PC-9 (cell line): ENCODE measurements at regions not wholly inside any gene's neighbourhood (a gene's known extent, or its start where the extent isn't known, plus 50 kb on each side); places are given as distances from the start of the nearest gene placed in this dataset.
"Not testable (repeated sequence)": the region's sequence is repeated elsewhere in the genome, so short reads cannot be mapped to it uniquely, and the experiment has no call there.

Experiments
- BruUV-seq: library from RNA; stranded (reverse); fragments of 400-500 nt; replicated peaks from 2 replicates; lab custom pipeline; 2021; lab: Mats Ljungman, UMichigan
- CTCF ChIA-PET: fragments of 300-600 bp; sonication (Branson Sonifier 250); formaldehyde crosslinking; loops from one replicate; lab custom pipeline; 2022; ENCODE audit warnings: antibody characterized with exemption; lab: Charles Lee
- POLR2A ChIA-PET: fragments of 300-600 bp; sonication (Branson Sonifier 250); formaldehyde crosslinking; loops from one replicate; lab custom pipeline; 2022; ENCODE audit warnings: antibody characterized with exemption; ENCODE audit not compliant: unreplicated experiment; lab: Charles Lee
- DNase-seq, 2 experiments: peaks; one replicate each; pipeline versions ENCODE4 v3.0.0 to v3.0.0-alpha.2; 2015 to 2022; ENCODE audit warnings: mixed read lengths in 1 of 2
- H2AFZ ChIP-seq: fragments of 200-600 bp; sonication (generic); 2 replicates; pipeline ENCODE4 v1.8.1; 2017; ENCODE audit warnings: antibody characterized with exemption
- H3F3A ChIP-seq: fragments of 200-600 bp; sonication (generic); 2 replicates; pipeline ENCODE4 v1.8.1; 2017; ENCODE audit warnings: antibody characterized with exemption, mild to moderate bottlenecking, low read depth; ENCODE audit not compliant: insufficient read depth
- H3K27ac ChIP-seq: fragments of 200-600 bp; sonication (generic); 2 replicates; pipeline ENCODE4 v1.6.1; 2016; ENCODE audit warnings: mixed run types
- H3K27me3 ChIP-seq: fragments of 200-600 bp; sonication (generic); 2 replicates; pipeline ENCODE4 v1.6.1; 2016; ENCODE audit warnings: low read depth, mixed run types; ENCODE audit not compliant: insufficient read depth
- H3K36me3 ChIP-seq: fragments of 200-600 bp; sonication (generic); 2 replicates; pipeline ENCODE4 v1.6.1; 2016; ENCODE audit warnings: low read depth, mixed run types
- H3K4me1 ChIP-seq: fragments of 200-600 bp; sonication (generic); replicated peaks from 2 replicates; pipeline ENCODE4 v1.6.1; 2016; ENCODE audit warnings: mixed run types; ENCODE audit not compliant: insufficient read depth
- H3K4me2 ChIP-seq: fragments of 200-600 bp; sonication (generic); 2 replicates; pipeline ENCODE4 v1.6.1; 2017; ENCODE audit warnings: mixed run types
- H3K4me3 ChIP-seq: fragments of 200-600 bp; sonication (generic); 2 replicates; pipeline ENCODE4 v1.6.1; 2016; ENCODE audit warnings: mixed run types
- H3K79me2 ChIP-seq: fragments of 200-600 bp; sonication (generic); 2 replicates; pipeline ENCODE4 v1.6.1; 2017; ENCODE audit warnings: low read depth, mixed run types
- H3K9me2 ChIP-seq: fragments of 200-600 bp; sonication (generic); 2 replicates; pipeline ENCODE4 v1.8.1; 2017; ENCODE audit warnings: mild to moderate bottlenecking; ENCODE audit not compliant: insufficient read depth
- H3K9me3 ChIP-seq: fragments of 200-600 bp; sonication (generic); 2 replicates; pipeline ENCODE4 v1.8.1; 2016; ENCODE audit warnings: low read depth; ENCODE audit not compliant: insufficient read depth
- H4K20me1 ChIP-seq: fragments of 200-600 bp; sonication (generic); 2 replicates; pipeline ENCODE4 v1.8.1; 2017; ENCODE audit not compliant: insufficient read depth
- CTCF ChIP-seq: fragments of 200-600 bp; sonication (generic); conservative IDR thresholded peaks from 2 replicates; pipeline ENCODE4 v1.6.1; 2017; ENCODE audit warnings: mixed run types, antibody characterized with exemption, mild to moderate bottlenecking, moderate library complexity
- intact Hi-C: fragments of 100-400 bp; cut with micrococcal nuclease; formaldehyde crosslinking; loops from one replicate; pipeline ENCODE4 v1.10.0; 2022; ENCODE audit not compliant: unreplicated experiment

GRCh38 chr3:91442063-91442462, 2334.6 kb downstream of the EPHA3 start:
- H2AFZ ChIP-seq, H3K79me2 ChIP-seq, H3K4me2 ChIP-seq, H3K9me3 ChIP-seq, H3K4me1 ChIP-seq, H3K4me3 ChIP-seq, DNase-seq, H3F3A ChIP-seq, CTCF ChIA-PET, intact Hi-C loops, H3K27me3 ChIP-seq, H3K9me2 ChIP-seq, POLR2A ChIA-PET, H4K20me1 ChIP-seq, H3K27ac ChIP-seq, H3K36me3 ChIP-seq, BruUV-seq: not testable (repeated sequence)
- peak; percentile 43; the same call in 1 of the 2 replicates for TF ChIP-seq CTCF

GRCh38 chr3:91442483-91442882, 2335.1 kb downstream of the EPHA3 start:
- H3K79me2 ChIP-seq, POLR2A ChIA-PET, BruUV-seq, H3K9me2 ChIP-seq, H3K4me2 ChIP-seq, H3F3A ChIP-seq, H3K4me3 ChIP-seq, CTCF ChIA-PET, DNase-seq, H3K4me1 ChIP-seq, H3K36me3 ChIP-seq, H3K9me3 ChIP-seq, H3K27ac ChIP-seq, intact Hi-C loops, H3K27me3 ChIP-seq, H2AFZ ChIP-seq, H4K20me1 ChIP-seq: not testable (repeated sequence)

GRCh38 chr3:91448379-91448778, 2341.0 kb downstream of the EPHA3 start:
- BruUV-seq, H2AFZ ChIP-seq, CTCF ChIA-PET, H3F3A ChIP-seq, H3K9me2 ChIP-seq, H3K36me3 ChIP-seq, H3K27me3 ChIP-seq, H3K9me3 ChIP-seq, intact Hi-C loops, H3K4me2 ChIP-seq, POLR2A ChIA-PET, DNase-seq, H3K79me2 ChIP-seq, H4K20me1 ChIP-seq, H3K27ac ChIP-seq, H3K4me1 ChIP-seq, H3K4me3 ChIP-seq: not testable (repeated sequence)

GRCh38 chr3:91466517-91466916, 2359.1 kb downstream of the EPHA3 start:
- H3F3A ChIP-seq, H4K20me1 ChIP-seq, H3K4me2 ChIP-seq, H3K9me2 ChIP-seq, BruUV-seq, H3K27me3 ChIP-seq, intact Hi-C loops, CTCF ChIA-PET, H3K36me3 ChIP-seq, H3K27ac ChIP-seq, POLR2A ChIA-PET, H3K4me3 ChIP-seq, H3K9me3 ChIP-seq, H3K4me1 ChIP-seq, DNase-seq, H2AFZ ChIP-seq, H3K79me2 ChIP-seq: not testable (repeated sequence)

GRCh38 chr3:91469251-91469650, 2361.8 kb downstream of the EPHA3 start:
- H3K79me2 ChIP-seq, DNase-seq, H2AFZ ChIP-seq, H3K9me2 ChIP-seq, H3K4me2 ChIP-seq, H3K27ac ChIP-seq, H3F3A ChIP-seq, POLR2A ChIA-PET, H3K4me3 ChIP-seq, H3K27me3 ChIP-seq, H4K20me1 ChIP-seq, CTCF ChIA-PET, intact Hi-C loops, H3K9me3 ChIP-seq, BruUV-seq, H3K36me3 ChIP-seq, H3K4me1 ChIP-seq: not testable (repeated sequence)
